ENCODE measurements at regions not wholly inside any gene's neighbourhood (a gene's known extent, or its start where the extent isn't known, plus 50 kb on each side); places are given as distances from the start of the nearest gene placed in this dataset.

DNA sequence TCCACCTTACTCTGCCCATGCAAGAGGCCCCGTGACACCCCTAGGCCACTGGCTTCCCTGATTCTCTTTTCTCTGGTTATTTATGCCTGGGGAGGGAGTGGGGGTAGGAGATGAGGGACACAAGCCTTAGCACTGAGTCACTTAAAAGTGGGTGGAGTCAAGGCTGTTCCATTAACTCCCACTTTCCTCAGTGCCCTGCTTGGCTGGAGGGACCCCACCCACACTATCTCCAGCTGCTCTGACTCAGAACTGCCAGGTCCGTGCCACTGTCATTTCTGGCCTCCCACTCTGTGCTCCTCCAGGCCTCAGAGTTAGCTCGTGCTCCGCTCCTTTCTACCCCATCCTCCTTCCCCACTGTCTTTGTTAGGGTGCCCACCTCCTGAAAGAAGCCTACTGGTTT lies 113.4 kb upstream of the UQCRFS1 start:
- Histone ChIP-seq H3K9me3 (no peaks in the 10 kb centered on the region), H3K4me1 (no peaks in the 10 kb centered on the region), H3K4me3 (no peak overlapping the region), H3K27ac (no peak overlapping the region), H3K36me3 (no peaks in the 10 kb centered on the region), H3K27me3 (no peaks in the 10 kb centered on the region)
- WGBS, 2 donors, result 69 to 70% methylated on average over 4 of the region's 4 CpGs
- DNase-seq, result peak; percentile 28
- intact Hi-C loops (cut with DNase I), result no loop called here
- TF ChIP-seq EP300 (IDR thresholded peaks at IDR 0.05), result no peak
- TF ChIP-seq, protein P1, sequence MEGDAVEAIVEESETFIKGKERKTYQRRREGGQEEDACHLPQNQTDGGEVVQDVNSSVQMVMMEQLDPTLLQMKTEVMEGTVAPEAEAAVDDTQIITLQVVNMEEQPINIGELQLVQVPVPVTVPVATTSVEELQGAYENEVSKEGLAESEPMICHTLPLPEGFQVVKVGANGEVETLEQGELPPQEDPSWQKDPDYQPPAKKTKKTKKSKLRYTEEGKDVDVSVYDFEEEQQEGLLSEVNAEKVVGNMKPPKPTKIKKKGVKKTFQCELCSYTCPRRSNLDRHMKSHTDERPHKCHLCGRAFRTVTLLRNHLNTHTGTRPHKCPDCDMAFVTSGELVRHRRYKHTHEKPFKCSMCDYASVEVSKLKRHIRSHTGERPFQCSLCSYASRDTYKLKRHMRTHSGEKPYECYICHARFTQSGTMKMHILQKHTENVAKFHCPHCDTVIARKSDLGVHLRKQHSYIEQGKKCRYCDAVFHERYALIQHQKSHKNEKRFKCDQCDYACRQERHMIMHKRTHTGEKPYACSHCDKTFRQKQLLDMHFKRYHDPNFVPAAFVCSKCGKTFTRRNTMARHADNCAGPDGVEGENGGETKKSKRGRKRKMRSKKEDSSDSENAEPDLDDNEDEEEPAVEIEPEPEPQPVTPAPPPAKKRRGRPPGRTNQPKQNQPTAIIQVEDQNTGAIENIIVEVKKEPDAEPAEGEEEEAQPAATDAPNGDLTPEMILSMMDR (IDR thresholded peaks at IDR 0.05), result no peak
- TF ChIP-seq POLR2AphosphoS5 (IDR thresholded peaks at IDR 0.05), result no peak
- no peak for TF ChIP-seq POLR2A (IDR thresholded peaks at IDR 0.05)

DNA sequence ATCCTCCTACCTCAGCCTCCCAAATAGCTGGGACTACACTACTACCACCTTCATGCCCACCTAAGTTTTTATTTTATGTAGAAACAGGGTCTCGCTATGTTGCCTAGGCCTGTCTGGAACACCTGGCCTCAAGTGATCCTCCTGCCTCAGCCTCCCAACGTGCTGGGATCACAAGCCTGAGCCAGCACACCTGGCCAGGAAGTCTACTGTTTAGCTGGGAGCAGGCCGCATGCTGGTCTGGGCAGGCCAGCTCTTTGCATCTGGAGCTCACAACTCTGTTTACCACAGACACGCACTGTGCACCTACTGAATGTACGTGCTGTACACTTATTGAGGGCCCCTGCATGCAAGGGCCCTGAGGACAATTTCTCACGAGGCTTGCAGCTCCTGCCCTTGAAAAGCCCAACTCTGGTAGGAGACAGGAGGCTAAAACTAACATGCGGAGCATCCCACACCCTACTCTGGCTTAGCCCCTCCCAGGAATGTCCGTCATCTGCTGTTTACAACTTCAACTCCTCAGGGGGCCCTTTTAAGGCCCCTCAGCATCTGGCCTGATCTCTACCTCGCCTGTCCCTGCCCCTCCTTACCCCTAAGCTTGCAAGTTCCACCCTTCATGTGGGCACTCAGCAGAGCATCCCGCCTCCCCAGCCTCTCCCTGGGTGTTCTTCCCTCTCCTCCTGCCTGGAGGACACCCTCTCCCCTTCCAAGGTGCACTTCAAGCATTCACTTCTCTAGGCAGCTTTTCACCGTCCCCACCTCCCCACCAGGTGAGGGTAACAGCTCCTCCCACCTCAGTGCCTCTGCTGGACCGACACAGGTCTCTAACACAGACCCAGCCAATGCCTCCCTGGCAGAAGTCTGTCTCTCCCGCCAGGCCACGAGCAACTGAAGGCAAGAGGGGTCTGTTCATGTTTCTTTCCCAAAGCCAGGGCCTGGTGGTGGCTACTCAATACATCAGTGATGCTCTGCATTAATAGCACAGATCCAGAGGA lies 114.2 kb upstream of the UQCRFS1 start:
- no peak overlapping the region for H3K4me3 ChIP-seq
- TF ChIP-seq POLR2A (IDR thresholded peaks at IDR 0.05) (no peak), EP300 (IDR thresholded peaks at IDR 0.05) (no peak), POLR2AphosphoS5 (IDR thresholded peaks at IDR 0.05) (no peak)
- TF ChIP-seq, protein P1 (IDR thresholded peaks at IDR 0.05), result no peak
- H3K4me1 ChIP-seq, result no peaks in the 10 kb centered on the region
- no peak for DNase-seq
- H3K9me3 ChIP-seq, result no peaks in the 10 kb centered on the region
- H3K27me3 ChIP-seq, result no peaks in the 10 kb centered on the region
- WGBS, 2 donors, result 48% methylated on average over 14 of the region's 14 CpGs
- intact Hi-C loops (cut with DNase I), result no loop called here
- H3K36me3 ChIP-seq, result no peaks in the 10 kb centered on the region
- H3K27ac ChIP-seq, result no peak overlapping the region

DNA sequence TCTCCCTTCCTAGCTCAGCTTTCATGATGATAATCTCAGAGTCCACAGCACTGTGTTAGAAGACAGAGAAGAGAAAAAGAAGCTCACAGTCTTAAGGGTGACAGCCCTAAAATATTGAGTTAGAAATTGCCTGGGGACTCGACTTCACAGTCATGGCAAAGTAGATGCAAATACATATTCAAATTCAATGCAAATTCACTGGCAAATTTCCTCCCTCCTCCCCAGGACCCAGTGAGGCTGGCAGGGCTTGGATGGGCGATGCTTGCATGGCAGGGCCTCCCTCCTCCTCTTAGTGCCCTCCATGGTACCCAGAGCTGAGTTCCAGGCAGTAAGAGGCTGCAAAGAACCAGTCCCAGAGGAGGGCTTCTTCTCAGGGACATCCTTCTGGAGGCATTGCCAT lies 115.6 kb upstream of the UQCRFS1 start:
- Histone ChIP-seq H3K36me3 (no peaks in the 10 kb centered on the region), H3K27me3 (no peaks in the 10 kb centered on the region), H3K4me1 (no peaks in the 10 kb centered on the region), H3K27ac (no peak overlapping the region), H3K4me3 (no peak overlapping the region), H3K9me3 (no peaks in the 10 kb centered on the region)
- no peak for DNase-seq
- TF ChIP-seq POLR2AphosphoS5 (IDR thresholded peaks at IDR 0.05), result no peak
- TF ChIP-seq EP300 (IDR thresholded peaks at IDR 0.05), result no peak
- TF ChIP-seq, protein P1 (IDR thresholded peaks at IDR 0.05), result no peak
- TF ChIP-seq POLR2A (IDR thresholded peaks at IDR 0.05), result no peak
- WGBS, 2 donors, result 22 to 42% methylated on average over 2 of the region's 2 CpGs
- intact Hi-C loops (cut with DNase I), result no loop called here

DNA sequence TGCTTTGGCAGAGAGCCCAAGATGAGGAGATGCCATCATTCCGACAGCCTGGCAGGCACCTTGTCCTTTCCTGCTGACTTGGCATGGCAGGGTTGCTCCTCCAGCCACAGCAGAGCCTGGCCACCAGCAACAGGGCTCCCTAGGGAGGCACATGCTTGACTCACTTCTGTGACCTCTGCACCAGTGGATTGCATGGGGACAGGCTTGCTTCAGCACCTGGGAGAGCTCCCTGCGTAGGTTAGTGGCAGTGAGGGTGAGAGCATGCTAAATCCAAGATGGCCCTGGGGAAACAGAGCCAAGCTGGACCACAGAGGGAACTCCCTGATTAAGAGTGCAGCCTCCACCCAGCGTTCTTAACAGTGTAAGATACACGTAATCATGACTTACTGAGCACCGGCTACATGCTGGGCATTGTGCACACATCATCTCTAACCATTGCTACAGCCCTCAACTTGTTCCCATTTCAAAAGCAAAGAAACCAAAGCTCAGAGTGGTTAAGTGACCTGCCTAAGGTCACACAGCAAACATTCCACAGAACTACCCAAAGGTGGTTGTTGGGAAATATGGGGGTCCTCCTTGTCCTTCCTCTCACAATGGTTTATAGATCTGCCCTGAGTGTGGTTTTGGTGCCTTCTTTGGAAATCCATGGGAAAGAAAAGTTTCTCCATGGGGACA lies 116.6 kb upstream of the UQCRFS1 start:
- Histone ChIP-seq H3K4me1 (no peaks in the 10 kb centered on the region), H3K4me3 (no peak overlapping the region), H3K36me3 (no peaks in the 10 kb centered on the region), H3K27me3 (no peaks in the 10 kb centered on the region), H3K27ac (no peak overlapping the region), H3K9me3 (no peaks in the 10 kb centered on the region)
- intact Hi-C loops (cut with DNase I), result no loop called here
- TF ChIP-seq, protein P1 (IDR thresholded peaks at IDR 0.05), result no peak
- TF ChIP-seq POLR2AphosphoS5 (IDR thresholded peaks at IDR 0.05) (no peak), POLR2A (IDR thresholded peaks at IDR 0.05) (no peak), EP300 (IDR thresholded peaks at IDR 0.05) (no peak)
- WGBS, 2 donors, result 72 to 73% methylated on average over 5 of the region's 5 CpGs
- DNase-seq, result no peak
